Endothelial cell of umbilical vein (primary cell): ENCODE measurements at regions not wholly inside any gene's neighbourhood (a gene's known extent, or its start where the extent isn't known, plus 50 kb on each side); places are given as distances from the start of the nearest gene placed in this dataset.

Experiments
- BruUV-seq: library from RNA; stranded (reverse); fragments of 400-500 nt; replicated peaks from 2 replicates; lab custom pipeline; 2021; lab: Mats Ljungman, UMichigan
- CTCF ChIA-PET: fragments of 300-600, 350-600 bp; sonication (Branson Sonifier 250); formaldehyde crosslinking; loops from one replicate; lab custom pipeline; 2021; ENCODE audit warnings: antibody characterized with exemption, inconsistent platforms; lab: Charles Lee
- POLR2A ChIA-PET: fragments of 300-600, 350-600 bp; sonication (Branson Sonifier 250); formaldehyde crosslinking; loops from one replicate; lab custom pipeline; 2021; ENCODE audit warnings: antibody characterized with exemption, inconsistent platforms; lab: Charles Lee
- DNase-seq: peaks from one replicate; pipeline ENCODE4 v3.0.0-alpha.2; 2011; ENCODE audit warnings: low read depth, low spot score
- FAIRE-seq: peaks from 2 replicates; lab custom pipeline; 2011; peaks lifted over from hg19 to GRCh38; lab: Jason Lieb, UNC
- H2AFZ ChIP-seq: 2 replicates; pipeline ENCODE4 v1.6.0; 2012; ENCODE audit warnings: low read depth, low read length, control low read depth, inconsistent platforms
- H3K27ac ChIP-seq: 2 replicates; pipeline ENCODE4 v1.5.1; 2011; ENCODE audit warnings: low read depth, mild to moderate bottlenecking, control low read depth, low read length, moderate library complexity; ENCODE audit not compliant: insufficient read depth
- H3K27me3 ChIP-seq, 2 experiments: 2 replicates each; pipeline versions ENCODE4 v1.6.0 to v1.6.1; 2011; ENCODE audit warnings: low read length in 2 of 2, mixed read lengths in 1 of 2; ENCODE audit not compliant: control insufficient read depth in 2 of 2, insufficient read depth in 2 of 2
- H3K36me3 ChIP-seq, 2 experiments: 2 replicates in 1 of 2; 3 replicates in 1 of 2; pipeline ENCODE4 v1.5.1; 2011; ENCODE audit warnings: low read length in 2 of 2, mild to moderate bottlenecking in 1 of 2, moderate library complexity in 1 of 2; ENCODE audit not compliant: control insufficient read depth in 2 of 2, insufficient read depth in 2 of 2; ENCODE audit errors: extremely low read depth in 1 of 2
- H3K4me1 ChIP-seq: 3 replicates; pipeline ENCODE4 v1.5.1; 2011; ENCODE audit warnings: mild to moderate bottlenecking, low read length; ENCODE audit not compliant: control insufficient read depth, insufficient read depth; ENCODE audit errors: extremely low read depth
- H3K4me2 ChIP-seq: 2 replicates; pipeline ENCODE4 v1.6.1; 2011; ENCODE audit warnings: low read length, control low read depth, mixed read lengths; ENCODE audit not compliant: insufficient read depth
- H3K4me3 ChIP-seq, 3 experiments: fragments of 200-600 bp in 1 of 3; sonication (generic), shearing (Covaris generic) in 1 of 3; replicated peaks in 1 of 3; 2 replicates each; pipeline ENCODE4 v1.5.1; 2011 to 2016; ENCODE audit warnings: control low read depth in 3 of 3, low read length in 3 of 3, mild to moderate bottlenecking in 2 of 3, inconsistent platforms in 1 of 3, low read depth in 1 of 3, moderate library complexity in 1 of 3; ENCODE audit not compliant: insufficient read depth in 1 of 3
- H3K79me2 ChIP-seq: 2 replicates; pipeline ENCODE4 v1.6.0; 2012; ENCODE audit warnings: low read length, inconsistent platforms; ENCODE audit not compliant: control insufficient read depth, insufficient read depth
- H3K9ac ChIP-seq: replicated peaks from 2 replicates; pipeline ENCODE3; 2011; ENCODE audit warnings: low read length, control low read depth; ENCODE audit not compliant: insufficient read depth; ENCODE audit errors: extremely low read depth
- H3K9me1 ChIP-seq: replicated peaks from 3 replicates; pipeline ENCODE4 v1.6.0; 2011; ENCODE audit warnings: mild to moderate bottlenecking, low read length; ENCODE audit not compliant: control insufficient read depth, insufficient read depth; ENCODE audit errors: extremely low read depth
- H3K9me3 ChIP-seq: replicated peaks from 2 replicates; pipeline ENCODE4 v1.5.1; 2012; ENCODE audit warnings: low read length, inconsistent platforms; ENCODE audit not compliant: control insufficient read depth, insufficient read depth
- H4K20me1 ChIP-seq: replicated peaks from 2 replicates; pipeline ENCODE3; 2011; ENCODE audit warnings: mild to moderate bottlenecking, low read length; ENCODE audit not compliant: control insufficient read depth, insufficient read depth; ENCODE audit errors: extremely low read depth
- CTCF ChIP-seq, 2 donors: IDR thresholded peaks; 1 replicate in 1 of 2; 2 replicates in 1 of 2; pipeline ENCODE4 v1.5.1; 2011; ENCODE audit warnings: low read length in 2 of 2, mild to moderate bottlenecking in 2 of 2, moderate library complexity in 2 of 2, control low read depth in 1 of 2, inconsistent platforms in 1 of 2, low read depth in 1 of 2; ENCODE audit not compliant: insufficient read depth in 1 of 2; ENCODE audit errors: extremely low read depth in 1 of 2
- EZH2 ChIP-seq: IDR thresholded peaks from 2 replicates; pipeline ENCODE4 v1.6.1; 2012; ENCODE audit warnings: borderline replicate concordance, low read depth, mild to moderate bottlenecking, moderate library complexity, low read length, inconsistent platforms; ENCODE audit not compliant: severe bottlenecking
- FOS ChIP-seq: IDR thresholded peaks from 2 replicates; pipeline ENCODE4 v1.6.1; 2011; ENCODE audit warnings: mild to moderate bottlenecking, low read length, moderate library complexity, borderline replicate concordance; ENCODE audit not compliant: insufficient read depth
- GATA2 ChIP-seq: IDR thresholded peaks from 2 replicates; pipeline ENCODE4 v1.7.0; 2011; ENCODE audit warnings: low read depth, mild to moderate bottlenecking, moderate library complexity, mixed read lengths, low read length; ENCODE audit not compliant: insufficient read length, insufficient read depth
- JUN ChIP-seq: IDR thresholded peaks from 2 replicates; pipeline ENCODE4 v1.6.1; 2011; ENCODE audit warnings: borderline replicate concordance, low read depth; ENCODE audit not compliant: insufficient read length, insufficient read depth
- MAX ChIP-seq: IDR thresholded peaks from 2 replicates; pipeline ENCODE4 v1.6.1; 2011; ENCODE audit not compliant: insufficient read depth, insufficient read length
- MYC ChIP-seq: IDR thresholded peaks from one replicate; pipeline ENCODE4 v1.6.1; 2011; ENCODE audit warnings: mild to moderate bottlenecking, low read depth, low read length
- POLR2A ChIP-seq: IDR thresholded peaks from 2 replicates; pipeline ENCODE4 v1.6.1; 2012; ENCODE audit warnings: low read depth, mild to moderate bottlenecking, control low read depth, low read length
- POLR2AphosphoS5 ChIP-seq: IDR thresholded peaks from 2 replicates; pipeline ENCODE4 v1.6.1; 2012; ENCODE audit warnings: low read depth, mild to moderate bottlenecking, control low read depth, low read length, moderate library complexity; ENCODE audit not compliant: insufficient read depth
- dilution Hi-C: fragments of 300-500 bp; cut with MboI; formaldehyde crosslinking; loops from one replicate; pipeline ENCODE4 v1.15.0; 2019; ENCODE audit warnings: low sequenced_read_pairs; ENCODE audit not compliant: extremely low pct_ligation_motif_present
- intact Hi-C: fragments of 100-400 bp; cut with micrococcal nuclease; formaldehyde crosslinking; loops from one replicate; pipeline ENCODE4 v1.10.0; 2022

GRCh38 chr2:2932692-2933305, 444.8 kb downstream of the EIPR1 start:
- dilution Hi-C loops, result no loop called here
- Histone ChIP-seq H3K4me2 (no peak overlapping the region), H3K79me2 (no peaks in the 10 kb centered on the region), H3K4me3 (no peak overlapping the region), H3K9me3 (peaks cover 7% of the 10 kb centered on the region), H3K27me3 (no peaks in the 10 kb centered on the region), H3K9me1 (no peaks in the 10 kb centered on the region), H3K27ac (no peak overlapping the region), H3K36me3 (no peaks in the 10 kb centered on the region), H4K20me1 (no peaks in the 10 kb centered on the region), H3K9ac (no peak overlapping the region), H2AFZ (no peak overlapping the region), H3K4me1 (no peaks in the 10 kb centered on the region)
- ChIA-PET POLR2A (no interaction called here), CTCF (no interaction called here)
- TF ChIP-seq MYC (no peak), POLR2A (no peak), CTCF (IDR thresholded peaks at IDR 0.05; ENCODE audit: extremely low read depth in 1 of 2, insufficient read depth in 1 of 2, low read depth in 1 of 2, low read length in 2 of 2) (no peak), FOS (no peak), JUN (no peak), MAX (no peak), POLR2AphosphoS5 (no peak), EZH2 (no peak), GATA2 (no peak)
- DNase-seq (no peak), FAIRE-seq (no peak)
- no TSS peak for BruUV-seq
- intact Hi-C loops, result no loop called here
